GM12865 (cell line): ENCODE measurements at regions not wholly inside any gene's neighbourhood (a gene's known extent, or its start where the extent isn't known, plus 50 kb on each side); places are given as distances from the start of the nearest gene placed in this dataset.

Source experiments
- DNase-seq: peaks from one replicate; pipeline ENCODE4 v3.0.0; 2010; ENCODE audit warnings: low read depth
- H3K4me3 ChIP-seq: 2 replicates; pipeline ENCODE4 v1.5.1; 2011; ENCODE audit warnings: mild to moderate bottlenecking, low read depth, low read length, control low read depth
- TF ChIP-seq, protein P1 (sequence below): IDR thresholded peaks from 2 replicates; pipeline ENCODE4 v1.5.1; 2011; ENCODE audit warnings: low read length, control low read depth, low read depth, inconsistent platforms; ENCODE audit not compliant: insufficient read depth; ENCODE audit errors: missing control alignments

DNA sequence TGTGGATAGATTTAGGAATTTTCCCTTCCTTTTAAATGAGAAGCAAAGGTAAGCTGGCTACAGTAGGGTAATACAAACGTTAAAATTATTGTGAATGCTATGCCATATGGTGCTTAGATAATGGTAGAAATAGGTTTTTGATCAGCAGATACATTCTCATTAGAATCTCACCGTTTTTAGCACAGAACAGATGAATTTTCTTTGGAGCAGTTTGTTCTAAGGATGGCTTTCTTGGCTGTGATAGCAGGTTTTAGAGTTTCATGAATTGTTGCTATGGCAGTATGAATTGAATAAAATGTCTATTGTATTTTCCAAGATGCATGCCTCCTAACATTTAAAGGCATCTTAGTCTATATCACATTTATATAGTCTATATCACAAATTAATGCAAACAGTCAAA, 1394.5 kb downstream of the EPHA7 start:
- TF ChIP-seq, protein P1, sequence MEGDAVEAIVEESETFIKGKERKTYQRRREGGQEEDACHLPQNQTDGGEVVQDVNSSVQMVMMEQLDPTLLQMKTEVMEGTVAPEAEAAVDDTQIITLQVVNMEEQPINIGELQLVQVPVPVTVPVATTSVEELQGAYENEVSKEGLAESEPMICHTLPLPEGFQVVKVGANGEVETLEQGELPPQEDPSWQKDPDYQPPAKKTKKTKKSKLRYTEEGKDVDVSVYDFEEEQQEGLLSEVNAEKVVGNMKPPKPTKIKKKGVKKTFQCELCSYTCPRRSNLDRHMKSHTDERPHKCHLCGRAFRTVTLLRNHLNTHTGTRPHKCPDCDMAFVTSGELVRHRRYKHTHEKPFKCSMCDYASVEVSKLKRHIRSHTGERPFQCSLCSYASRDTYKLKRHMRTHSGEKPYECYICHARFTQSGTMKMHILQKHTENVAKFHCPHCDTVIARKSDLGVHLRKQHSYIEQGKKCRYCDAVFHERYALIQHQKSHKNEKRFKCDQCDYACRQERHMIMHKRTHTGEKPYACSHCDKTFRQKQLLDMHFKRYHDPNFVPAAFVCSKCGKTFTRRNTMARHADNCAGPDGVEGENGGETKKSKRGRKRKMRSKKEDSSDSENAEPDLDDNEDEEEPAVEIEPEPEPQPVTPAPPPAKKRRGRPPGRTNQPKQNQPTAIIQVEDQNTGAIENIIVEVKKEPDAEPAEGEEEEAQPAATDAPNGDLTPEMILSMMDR: no peak
- no peak overlapping the region for H3K4me3 ChIP-seq
- DNase-seq: no peak

DNA sequence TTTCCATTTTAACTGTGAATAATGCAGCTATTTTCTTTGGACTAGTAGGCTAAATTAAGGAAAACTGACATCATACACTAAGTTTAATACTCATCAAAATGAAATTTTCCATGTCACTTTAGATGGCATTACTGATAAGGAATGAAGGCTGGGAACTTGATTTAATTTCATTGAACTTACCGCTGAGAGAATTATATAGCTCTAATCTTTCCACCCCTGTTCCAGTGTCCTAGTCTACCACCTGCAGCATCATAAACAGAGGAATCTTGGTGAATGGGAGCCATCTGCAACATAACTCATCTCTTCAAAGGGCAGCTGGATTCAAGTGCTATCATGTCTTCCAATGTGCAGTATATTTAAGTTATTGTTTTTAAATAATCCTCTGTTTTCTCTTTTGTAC, 1395.2 kb downstream of the EPHA7 start:
- H3K4me3 ChIP-seq: no peak overlapping the region
- no peak for DNase-seq
- TF ChIP-seq, protein P1: no peak

DNA sequence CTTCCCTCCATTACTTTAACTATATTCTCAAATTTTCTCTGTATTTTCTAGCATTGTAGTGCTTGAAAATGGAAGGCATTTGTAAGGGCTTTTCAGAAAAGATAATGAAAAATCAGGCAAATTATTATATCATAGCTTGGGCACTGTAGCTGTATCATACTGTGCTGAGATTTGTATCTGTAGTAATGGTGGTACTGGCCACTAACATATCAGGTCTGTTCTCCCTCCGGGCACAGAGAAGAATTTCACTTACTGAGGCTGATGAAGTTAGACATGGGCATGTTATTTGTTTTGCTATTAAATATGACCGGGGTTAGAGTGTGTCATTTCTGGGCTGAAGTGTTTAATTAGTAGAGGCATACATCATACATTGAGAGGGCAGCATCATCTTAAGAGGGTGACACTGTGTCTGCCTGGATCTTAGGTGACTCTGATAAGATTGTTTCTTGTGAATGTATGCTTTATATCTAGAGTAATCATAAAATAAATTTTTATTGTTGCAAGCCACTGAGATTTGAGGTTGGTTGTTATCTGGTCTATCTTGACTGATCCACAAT, 1395.9 kb downstream of the EPHA7 start:
- no peak overlapping the region for H3K4me3 ChIP-seq
- no peak for DNase-seq
- TF ChIP-seq, protein P1: no peak

DNA sequence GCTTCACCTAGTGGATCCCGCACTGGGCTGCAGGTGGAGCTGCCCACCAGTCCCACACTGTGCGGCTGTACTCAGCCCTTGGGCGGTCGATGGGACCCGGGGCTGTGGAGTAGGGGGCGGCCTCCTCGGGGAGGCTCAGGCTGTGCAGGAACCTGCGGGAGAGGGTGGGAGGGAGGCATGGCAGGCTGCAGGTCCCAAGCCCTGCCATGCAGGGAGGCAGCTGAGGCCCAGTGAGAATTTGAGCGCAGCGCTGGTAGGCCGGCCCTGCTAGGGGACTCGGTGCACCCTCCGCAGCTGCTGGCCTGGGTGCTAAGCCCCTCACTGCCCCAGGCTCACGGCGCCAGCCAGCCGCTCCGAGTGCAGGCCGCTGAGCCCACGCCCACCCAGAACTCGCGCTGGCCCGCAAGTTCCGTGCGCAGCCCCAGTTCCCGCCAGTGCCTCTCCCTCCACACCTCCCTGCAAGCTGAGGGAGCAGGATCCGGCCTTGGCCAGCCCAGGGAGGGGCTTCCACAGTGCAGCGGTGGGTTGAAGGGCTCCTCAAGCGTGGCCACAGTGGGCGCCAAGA, 1407.6 kb downstream of the EPHA7 start:
- TF ChIP-seq, protein P1: no peak
- no peak for DNase-seq

DNA sequence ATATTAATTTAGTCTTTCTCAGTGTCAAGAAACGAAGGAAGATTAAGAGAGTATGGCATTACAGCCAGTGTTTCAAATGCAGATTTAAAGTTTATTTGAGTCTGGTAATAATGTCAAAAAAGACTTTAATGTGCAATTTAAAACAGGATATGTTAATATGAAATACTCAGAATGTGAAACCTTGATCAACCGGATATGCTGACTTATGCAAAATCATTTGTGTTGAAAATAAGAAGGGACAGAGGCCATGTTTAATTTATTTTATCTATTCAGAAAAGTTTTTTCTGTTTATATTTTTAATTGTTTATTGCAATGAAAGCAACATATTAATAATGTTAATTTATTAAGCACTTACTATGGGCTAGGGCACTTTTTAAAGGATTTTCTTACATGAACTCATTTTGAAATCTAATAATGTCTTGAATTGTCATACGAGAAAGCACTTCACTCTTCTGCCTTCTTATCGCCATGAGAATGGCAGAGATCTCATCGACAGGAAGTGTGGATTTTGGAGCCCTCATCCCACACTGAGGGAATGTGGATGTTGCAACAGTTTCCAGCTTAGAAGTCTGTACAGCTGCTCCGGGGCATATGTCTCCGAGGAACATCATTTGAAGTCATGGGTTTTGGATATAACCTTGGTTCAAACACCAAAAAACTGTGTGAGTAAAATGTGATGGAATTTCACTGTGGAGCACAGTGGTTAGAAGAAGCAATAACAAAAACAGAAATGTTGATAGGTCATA, 1410.4 kb downstream of the EPHA7 start:
- no peak for DNase-seq
- TF ChIP-seq, protein P1: no peak
- H3K4me3 ChIP-seq: no peak overlapping the region

More for the DNA sequence above, 1407.6 kb downstream of the EPHA7 start:
- H3K4me3 ChIP-seq: no peak overlapping the region

DNA sequence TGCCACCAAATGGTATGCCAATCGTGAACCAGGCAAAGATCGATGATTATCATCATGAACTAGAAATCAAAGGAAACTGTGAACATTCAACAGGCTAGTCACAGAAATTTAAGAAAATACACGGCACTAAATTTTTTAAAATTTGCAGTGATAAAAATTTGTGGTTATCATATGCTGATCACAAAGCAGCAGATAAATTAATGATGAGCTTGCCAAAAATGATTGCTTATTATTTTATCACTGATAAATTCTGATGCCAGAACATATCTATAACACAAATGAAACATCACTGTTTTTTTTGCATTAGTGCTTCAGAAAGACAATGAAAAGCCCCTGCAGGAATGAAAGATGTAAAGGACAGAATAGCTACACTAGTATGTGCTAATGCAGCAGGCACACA, 1413.2 kb upstream of the MAP3K7 start:
- TF ChIP-seq, protein P1: no peak
- no peak for DNase-seq
- H3K4me3 ChIP-seq: no peak overlapping the region
